IMR-90 (cell line): ENCODE measurements at regions not wholly inside any gene's neighbourhood (a gene's known extent, or its start where the extent isn't known, plus 50 kb on each side); places are given as distances from the start of the nearest gene placed in this dataset.

Experiments
- ATAC-seq: fragments of 200-7000 bp; cut with Tn5 transposase; 2 replicates; pipeline ENCODE4 v1.9.1; 2020; ENCODE audit warnings: low read depth, mild to moderate bottlenecking, moderate library complexity
- BruUV-seq: library from RNA; stranded (reverse); fragments of 400-500 nt; replicated peaks from 2 replicates; lab custom pipeline; 2021; lab: Mats Ljungman, UMichigan
- CTCF ChIA-PET: fragments of 300-600 bp; formaldehyde crosslinking; extraction: SDS; loops from one replicate; lab custom pipeline; 2021; ENCODE audit warnings: antibody characterized with exemption; lab: Yijun Ruan, JAX
- POLR2A ChIA-PET: fragments of 300-600 bp; sonication (Branson Sonifier 250); formaldehyde crosslinking; loops from one replicate; lab custom pipeline; 2022; ENCODE audit warnings: antibody characterized with exemption; ENCODE audit not compliant: unreplicated experiment; lab: Charles Lee
- DNase-seq: peaks from one replicate; pipeline ENCODE4 v3.0.0; 2013
- H2AFZ ChIP-seq: replicated peaks from 2 replicates; pipeline ENCODE3; 2013; ENCODE audit warnings: low read length, mild to moderate bottlenecking; ENCODE audit not compliant: poor library complexity
- H2AK5ac ChIP-seq: 2 replicates; pipeline ENCODE4 v1.6.1; 2013; ENCODE audit warnings: low read depth, low read length, inconsistent platforms
- H2AK9ac ChIP-seq: replicated peaks from 2 replicates; pipeline ENCODE3; 2013; ENCODE audit warnings: mild to moderate bottlenecking, low read depth, low read length, moderate library complexity; ENCODE audit not compliant: poor library complexity
- H2BK120ac ChIP-seq: 2 replicates; pipeline ENCODE4 v1.6.1; 2013; ENCODE audit warnings: low read depth, low read length, inconsistent platforms
- H2BK15ac ChIP-seq: 3 replicates; pipeline ENCODE4 v1.6.1; 2013; ENCODE audit warnings: low read depth, low read length, inconsistent platforms
- H2BK20ac ChIP-seq: 2 replicates; pipeline ENCODE4 v1.6.1; 2013; ENCODE audit warnings: low read depth, mild to moderate bottlenecking, inconsistent platforms, low read length, moderate library complexity
- H2BK5ac ChIP-seq: 2 replicates; pipeline ENCODE4 v1.6.1; 2013; ENCODE audit warnings: mild to moderate bottlenecking, low read depth, low read length, inconsistent platforms; ENCODE audit not compliant: poor library complexity, severe bottlenecking
- H3K14ac ChIP-seq: replicated peaks from 2 replicates; pipeline ENCODE4 v1.6.1; 2013; ENCODE audit warnings: low read depth, low read length, inconsistent platforms
- H3K18ac ChIP-seq: 2 replicates; pipeline ENCODE4 v1.6.1; 2013; ENCODE audit warnings: low read depth, low read length, control low read depth
- H3K23ac ChIP-seq: 2 replicates; pipeline ENCODE4 v1.6.1; 2013; ENCODE audit warnings: low read depth, low read length, inconsistent platforms
- H3K27ac ChIP-seq: 2 replicates; pipeline ENCODE4 v1.5.1; 2013; ENCODE audit warnings: mild to moderate bottlenecking, control low read depth, low read length; ENCODE audit not compliant: insufficient read depth
- H3K27me3 ChIP-seq: 2 replicates; pipeline ENCODE4 v1.6.1; 2013; ENCODE audit warnings: low read length; ENCODE audit not compliant: control insufficient read depth, insufficient read depth
- H3K36me3 ChIP-seq: 2 replicates; pipeline ENCODE4 v1.6.1; 2013; ENCODE audit warnings: low read length, mixed read lengths; ENCODE audit not compliant: control insufficient read depth, insufficient read depth
- H3K4ac ChIP-seq: 2 replicates; pipeline ENCODE4 v1.6.1; 2013; ENCODE audit warnings: low read depth, low read length, inconsistent platforms
- H3K4me1 ChIP-seq: 2 replicates; pipeline ENCODE4 v1.6.1; 2013; ENCODE audit warnings: low read length, mixed read lengths; ENCODE audit not compliant: control insufficient read depth, insufficient read depth
- H3K4me2 ChIP-seq: 2 replicates; pipeline ENCODE4 v1.6.1; 2013; ENCODE audit warnings: low read depth, mild to moderate bottlenecking, control low read depth, low read length, moderate library complexity
- H3K4me3 ChIP-seq: 2 replicates; pipeline ENCODE4 v1.5.1; 2013; ENCODE audit warnings: low read depth, mild to moderate bottlenecking, control low read depth, low read length, moderate library complexity; ENCODE audit not compliant: insufficient read depth
- H3K56ac ChIP-seq: 2 replicates; pipeline ENCODE4 v1.6.1; 2013; ENCODE audit warnings: low read length, inconsistent platforms; ENCODE audit not compliant: insufficient read depth; ENCODE audit errors: extremely low read depth
- H3K79me1 ChIP-seq, 2 experiments: 2 replicates each; pipeline ENCODE4 v1.6.1; 2013; ENCODE audit warnings: low read length in 2 of 2, inconsistent platforms in 1 of 2, low read depth in 1 of 2
- H3K9ac ChIP-seq: 2 replicates; pipeline ENCODE4 v1.6.1; 2013; ENCODE audit warnings: low read depth, low read length, control low read depth
- H3K9me1 ChIP-seq: 2 replicates; pipeline ENCODE4 v1.6.1; 2013; ENCODE audit warnings: low read length, inconsistent platforms; ENCODE audit not compliant: insufficient read depth
- H3K9me3 ChIP-seq: 2 replicates; pipeline ENCODE4 v1.6.1; 2013; ENCODE audit warnings: low read length; ENCODE audit not compliant: control insufficient read depth, insufficient read depth
- H4K20me1 ChIP-seq: 2 replicates; pipeline ENCODE4 v1.6.1; 2013; ENCODE audit warnings: low read length, inconsistent platforms; ENCODE audit not compliant: insufficient read depth
- H4K5ac ChIP-seq: 2 replicates; pipeline ENCODE4 v1.6.1; 2013; ENCODE audit warnings: mild to moderate bottlenecking, low read depth, low read length, control low read depth
- H4K8ac ChIP-seq, 2 experiments: 2 replicates each; pipeline ENCODE4 v1.6.1; 2013; ENCODE audit warnings: low read depth in 2 of 2, low read length in 2 of 2, control low read depth in 1 of 2, inconsistent platforms in 1 of 2
- H4K91ac ChIP-seq: 2 replicates; pipeline ENCODE4 v1.6.1; 2013; ENCODE audit warnings: low read depth, low read length, inconsistent platforms; ENCODE audit not compliant: insufficient read depth
- CHD1 ChIP-seq: IDR thresholded peaks from 2 replicates; pipeline ENCODE4 v1.6.1; 2012; ENCODE audit warnings: low read depth, low read length, improper control_type of control experiment
- ELK1 ChIP-seq: fragments of 150-350 bp; IDR thresholded peaks from 2 replicates; pipeline ENCODE4 v1.6.1; 2016; ENCODE audit warnings: low read depth, mild to moderate bottlenecking, low read length, moderate library complexity, borderline replicate concordance
- MAFK ChIP-seq: IDR thresholded peaks from 2 replicates; pipeline ENCODE4 v1.6.1; 2012; ENCODE audit warnings: low read depth, low read length, improper control_type of control experiment
- MAZ ChIP-seq: IDR thresholded peaks from 2 replicates; pipeline ENCODE4 v1.6.1; 2012; ENCODE audit warnings: low read depth, mild to moderate bottlenecking, low read length, improper control_type of control experiment, moderate library complexity, borderline replicate concordance
- MXI1 ChIP-seq: IDR thresholded peaks from 2 replicates; pipeline ENCODE4 v1.6.1; 2012; ENCODE audit warnings: low read depth, mild to moderate bottlenecking, low read length, moderate library complexity, borderline replicate concordance
- NFE2L2 ChIP-seq: fragments of 150-350 bp; IDR thresholded peaks from 2 replicates; pipeline ENCODE4 v1.6.1; 2016; ENCODE audit warnings: low read depth, mild to moderate bottlenecking, low read length
- POLR2A ChIP-seq: IDR thresholded peaks from 2 replicates; pipeline ENCODE4 v1.6.1; 2012; ENCODE audit warnings: mild to moderate bottlenecking, low read depth, low read length
- RAD21 ChIP-seq: IDR thresholded peaks from 2 replicates; pipeline ENCODE4 v1.6.1; 2012; ENCODE audit warnings: low read length, improper control_type of control experiment
- RCOR1 ChIP-seq: IDR thresholded peaks from 2 replicates; pipeline ENCODE4 v1.6.1; 2012; ENCODE audit warnings: mild to moderate bottlenecking, low read length, improper control_type of control experiment; ENCODE audit not compliant: insufficient replicate concordance
- RFX5 ChIP-seq: IDR thresholded peaks from 2 replicates; pipeline ENCODE4 v1.8.0; 2012; ENCODE audit warnings: low read depth, mild to moderate bottlenecking, low read length, moderate library complexity
- USF2 ChIP-seq: fragments of 150-350 bp; IDR thresholded peaks from 2 replicates; pipeline ENCODE4 v1.6.1; 2017; ENCODE audit warnings: mild to moderate bottlenecking, antibody characterized with exemption, low read length, low read depth
- WGBS, 2 experiments: methylation state at CpG; one replicate each; pipeline versions ENCODE4 v1.1.5 to v1.1.7; 2013; ENCODE audit warnings: missing lambda C conversion rate in 2 of 2; ENCODE audit not compliant: insufficient read length in 1 of 2; ENCODE audit errors: extremely low coverage in 2 of 2; 5-methylcytosine and 5-hydroxymethylcytosine counted together
- dilution Hi-C: fragments of 300-500 bp; cut with HindIII; formaldehyde crosslinking; loops from one replicate; pipeline ENCODE4 v1.14.3; 2018; ENCODE audit warnings: low sequenced_read_pairs; ENCODE audit not compliant: unreplicated experiment
- in situ Hi-C: fragments of 300-500 bp; cut with MboI; formaldehyde crosslinking; loops from 3 replicates; pipeline ENCODE4 v1.14.3; 2019; ENCODE audit warnings: low sequenced_read_pairs, inconsistent platforms, mixed read lengths
- intact Hi-C: fragments of 100-400 bp; cut with micrococcal nuclease; formaldehyde crosslinking; loops from 2 replicates; pipeline ENCODE4 v1.10.0; 2022
- TF ChIP-seq, protein P1 (sequence below): conservative IDR thresholded peaks from 2 replicates; pipeline ENCODE4 v1.5.1; 2012; ENCODE audit warnings: mild to moderate bottlenecking, low read depth, low read length, improper control_type of control experiment

DNA sequence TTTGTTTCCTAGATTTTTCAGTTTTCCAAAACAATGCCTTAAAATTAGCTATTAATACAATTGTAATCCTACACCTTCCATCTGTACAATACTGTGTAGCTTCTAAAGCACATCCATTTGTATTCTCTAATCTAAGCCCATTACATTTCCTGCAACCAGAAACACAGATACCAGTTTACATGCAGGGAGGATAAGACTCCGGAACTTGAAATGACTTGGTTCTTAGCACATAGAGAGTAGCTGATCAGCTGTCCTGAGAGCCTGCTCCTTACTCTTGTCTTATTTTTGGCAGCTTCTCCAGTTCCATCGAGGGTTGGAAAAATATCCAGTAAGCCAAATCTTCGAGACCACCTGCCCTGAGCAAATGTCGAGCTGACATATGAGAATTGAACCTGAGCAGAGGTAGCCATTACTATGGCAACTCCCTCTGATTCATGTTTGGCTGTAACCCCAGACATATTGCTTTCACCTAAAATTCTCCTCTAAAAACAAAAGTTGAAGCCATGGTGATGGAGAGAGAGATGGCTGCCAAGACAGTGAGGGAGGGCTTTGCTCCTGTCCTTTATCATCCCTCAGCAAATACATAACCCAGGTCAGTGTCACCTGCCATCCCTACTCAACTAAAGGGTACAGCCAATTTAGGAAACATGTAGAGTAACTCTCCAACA lies 542.8 kb downstream of the IRS1 start (continued):
- no peak for TF ChIP-seq MAFK

DNA sequence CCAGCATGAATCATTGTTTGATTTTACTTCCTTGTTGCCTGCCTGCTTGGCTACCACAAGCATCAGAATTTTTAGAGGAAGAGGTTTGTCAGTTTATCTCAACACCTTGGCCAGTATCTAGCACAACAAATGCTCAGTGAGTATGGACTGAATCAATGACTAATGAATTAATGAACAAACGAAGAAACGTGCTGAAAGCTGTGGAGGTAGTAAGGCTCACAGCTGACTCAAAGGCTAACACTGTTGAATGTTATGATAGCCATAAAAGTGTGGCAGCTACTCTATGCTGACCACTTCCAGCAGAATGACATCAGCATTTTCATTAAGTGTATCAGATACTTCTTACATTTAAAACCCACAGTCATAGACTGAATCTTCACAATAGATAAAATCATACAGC lies 543.4 kb downstream of the IRS1 start:
- Histone ChIP-seq H2BK20ac (peak overlapping the region; percentile 48; the same call in 1 of the 2 replicates), H2BK120ac (peak overlapping the region; percentile 37), H3K27ac (no peak overlapping the region), H2AK5ac (no peak overlapping the region), H3K4me3 (no peak overlapping the region), H4K91ac (no peak overlapping the region; the same call in 1 of the 2 replicates), H3K79me1 (no peaks in the 10 kb centered on the region), H2AK9ac (no peak overlapping the region), H3K14ac (no peak overlapping the region; the same call in 1 of the 2 replicates), H3K18ac (peak overlapping the region; percentile 90; the same call in 1 of the 2 replicates), H3K27me3 (no peaks in the 10 kb centered on the region), H3K36me3 (no peaks in the 10 kb centered on the region), H3K4me2 (peak overlapping the region; percentile 52; the same call in 1 of the 2 replicates), H4K5ac (peak overlapping the region; percentile 4; the same call in 1 of the 2 replicates), H3K9me1 (peaks cover 5% of the 10 kb centered on the region), H3K56ac (no peak overlapping the region), H2AFZ (no peak overlapping the region), H4K8ac (peak overlapping the region in 1 of 2 experiments; percentile 58; a peak in 3 of 4 replicates), H4K20me1 (no peaks in the 10 kb centered on the region), H2BK5ac (peak overlapping the region; percentile 22), H3K9ac (no peak overlapping the region), H3K23ac (no peak overlapping the region), H3K4ac (peak overlapping the region; percentile 38; the same call in 1 of the 2 replicates), H2BK15ac (peak overlapping the region; percentile 9; the same call in 2 of the 3 replicates), H3K4me1 (peaks cover 6% of the 10 kb centered on the region), H3K9me3 (no peaks in the 10 kb centered on the region)
- WGBS, 2 experiments = no CpG with 5 or more reads among the region's 2 CpGs
- ChIA-PET POLR2A (no interaction called here), CTCF (interaction anchor here (0.5 kb wide), 1 partner anchor 53 kb away, joined by 3 read pairs; no protein-coding TSS in a partner anchor)
- DNase-seq = peak; percentile 82
- dilution Hi-C loops (no loop called here), intact Hi-C loops (no loop called here), in situ Hi-C loops (no loop called here)
- peak; percentile 88 for ATAC-seq
- BruUV-seq = no TSS peak
- TF ChIP-seq USF2 (no peak), POLR2A (no peak), NFE2L2 (peak; percentile 78), RFX5 (no peak), RAD21 (no peak), MAFK (peak; percentile 31; the same call in 1 of the 2 replicates), ELK1 (no peak), CHD1 (no peak), MAZ (no peak), RCOR1 (no peak), MXI1 (no peak)
- TF ChIP-seq, protein P1, sequence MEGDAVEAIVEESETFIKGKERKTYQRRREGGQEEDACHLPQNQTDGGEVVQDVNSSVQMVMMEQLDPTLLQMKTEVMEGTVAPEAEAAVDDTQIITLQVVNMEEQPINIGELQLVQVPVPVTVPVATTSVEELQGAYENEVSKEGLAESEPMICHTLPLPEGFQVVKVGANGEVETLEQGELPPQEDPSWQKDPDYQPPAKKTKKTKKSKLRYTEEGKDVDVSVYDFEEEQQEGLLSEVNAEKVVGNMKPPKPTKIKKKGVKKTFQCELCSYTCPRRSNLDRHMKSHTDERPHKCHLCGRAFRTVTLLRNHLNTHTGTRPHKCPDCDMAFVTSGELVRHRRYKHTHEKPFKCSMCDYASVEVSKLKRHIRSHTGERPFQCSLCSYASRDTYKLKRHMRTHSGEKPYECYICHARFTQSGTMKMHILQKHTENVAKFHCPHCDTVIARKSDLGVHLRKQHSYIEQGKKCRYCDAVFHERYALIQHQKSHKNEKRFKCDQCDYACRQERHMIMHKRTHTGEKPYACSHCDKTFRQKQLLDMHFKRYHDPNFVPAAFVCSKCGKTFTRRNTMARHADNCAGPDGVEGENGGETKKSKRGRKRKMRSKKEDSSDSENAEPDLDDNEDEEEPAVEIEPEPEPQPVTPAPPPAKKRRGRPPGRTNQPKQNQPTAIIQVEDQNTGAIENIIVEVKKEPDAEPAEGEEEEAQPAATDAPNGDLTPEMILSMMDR = no peak
